ENCODE measurements at regions not wholly inside any gene's neighbourhood (a gene's known extent, or its start where the extent isn't known, plus 50 kb on each side); places are given as distances from the start of the nearest gene placed in this dataset.

DNA sequence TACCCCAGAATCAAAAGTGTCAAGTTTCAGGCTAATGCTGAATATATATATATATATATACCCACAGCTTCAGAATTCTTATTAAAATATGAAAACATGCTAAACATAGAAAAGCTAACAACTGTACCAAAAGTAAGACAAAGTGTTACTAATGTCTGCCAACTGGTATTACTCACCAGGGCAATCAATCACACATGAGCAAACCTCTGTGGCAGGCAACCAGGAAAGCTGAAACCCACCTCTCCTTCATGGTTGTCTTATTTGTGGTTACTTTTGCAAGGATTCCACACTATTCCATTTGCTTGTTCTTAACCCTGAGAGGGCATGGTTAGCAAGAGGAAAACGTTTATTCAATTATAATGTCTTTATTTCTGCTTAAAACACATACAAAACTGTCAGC lies 512.3 kb upstream of the MDFIC2 start:
- no peak overlapping the region for H3K4me3 ChIP-seq (ENCODE audit: low read depth, low read length)
- peak; percentile 36 for DNase-seq (ENCODE audit: low read depth)
- TF ChIP-seq, protein P1, sequence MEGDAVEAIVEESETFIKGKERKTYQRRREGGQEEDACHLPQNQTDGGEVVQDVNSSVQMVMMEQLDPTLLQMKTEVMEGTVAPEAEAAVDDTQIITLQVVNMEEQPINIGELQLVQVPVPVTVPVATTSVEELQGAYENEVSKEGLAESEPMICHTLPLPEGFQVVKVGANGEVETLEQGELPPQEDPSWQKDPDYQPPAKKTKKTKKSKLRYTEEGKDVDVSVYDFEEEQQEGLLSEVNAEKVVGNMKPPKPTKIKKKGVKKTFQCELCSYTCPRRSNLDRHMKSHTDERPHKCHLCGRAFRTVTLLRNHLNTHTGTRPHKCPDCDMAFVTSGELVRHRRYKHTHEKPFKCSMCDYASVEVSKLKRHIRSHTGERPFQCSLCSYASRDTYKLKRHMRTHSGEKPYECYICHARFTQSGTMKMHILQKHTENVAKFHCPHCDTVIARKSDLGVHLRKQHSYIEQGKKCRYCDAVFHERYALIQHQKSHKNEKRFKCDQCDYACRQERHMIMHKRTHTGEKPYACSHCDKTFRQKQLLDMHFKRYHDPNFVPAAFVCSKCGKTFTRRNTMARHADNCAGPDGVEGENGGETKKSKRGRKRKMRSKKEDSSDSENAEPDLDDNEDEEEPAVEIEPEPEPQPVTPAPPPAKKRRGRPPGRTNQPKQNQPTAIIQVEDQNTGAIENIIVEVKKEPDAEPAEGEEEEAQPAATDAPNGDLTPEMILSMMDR (IDR thresholded peaks at IDR 0.05; ENCODE audit: insufficient read depth, low read depth, low read length) = no peak

DNA sequence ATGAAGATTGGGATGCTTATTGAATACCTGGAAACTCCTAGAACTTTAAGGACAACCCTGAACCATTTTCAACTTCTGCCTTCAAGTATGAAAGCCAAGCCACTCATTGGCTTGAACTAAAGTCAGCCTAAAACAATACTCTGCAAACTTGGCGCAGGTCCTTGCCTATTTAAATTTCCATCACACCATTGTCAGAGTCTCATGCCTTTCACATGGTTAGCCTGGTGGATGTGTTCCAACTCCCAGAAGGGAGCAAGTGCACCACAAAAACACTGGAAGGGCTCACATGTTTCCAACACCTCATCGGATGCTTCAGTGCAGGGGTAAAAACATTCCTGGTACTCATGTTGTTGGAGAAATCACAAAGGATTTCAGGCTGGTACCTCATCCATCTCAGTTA lies 511.6 kb upstream of the MDFIC2 start:
- no peak overlapping the region for H3K4me3 ChIP-seq (ENCODE audit: low read depth, low read length)
- TF ChIP-seq, protein P1 (IDR thresholded peaks at IDR 0.05; ENCODE audit: insufficient read depth, low read depth, low read length) = no peak
- DNase-seq (ENCODE audit: low read depth) = peak; percentile 10

DNA sequence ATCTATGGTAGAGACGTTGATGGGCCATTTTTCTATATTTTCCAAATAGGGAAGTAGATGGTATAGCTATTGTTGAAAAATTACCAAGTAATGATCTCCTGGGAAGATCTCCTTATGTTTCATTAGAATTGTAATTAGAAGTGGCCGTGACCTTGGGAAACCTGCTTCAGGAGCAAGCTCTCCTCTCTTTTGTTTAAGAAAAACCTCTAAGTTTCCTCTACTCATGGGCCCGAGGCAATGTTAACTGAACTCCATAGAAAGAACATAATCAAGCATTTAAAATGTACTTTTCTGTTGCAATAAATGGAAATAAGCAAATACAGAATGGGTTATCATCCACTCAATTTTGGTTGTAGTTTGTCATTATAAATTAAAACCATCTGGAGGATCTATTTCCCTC lies 511.2 kb upstream of the MDFIC2 start:
- no peak for DNase-seq (ENCODE audit: low read depth)
- TF ChIP-seq, protein P1 (IDR thresholded peaks at IDR 0.05; ENCODE audit: insufficient read depth, low read depth, low read length) = no peak
- H3K4me3 ChIP-seq (ENCODE audit: low read depth, low read length) = no peak overlapping the region

DNA sequence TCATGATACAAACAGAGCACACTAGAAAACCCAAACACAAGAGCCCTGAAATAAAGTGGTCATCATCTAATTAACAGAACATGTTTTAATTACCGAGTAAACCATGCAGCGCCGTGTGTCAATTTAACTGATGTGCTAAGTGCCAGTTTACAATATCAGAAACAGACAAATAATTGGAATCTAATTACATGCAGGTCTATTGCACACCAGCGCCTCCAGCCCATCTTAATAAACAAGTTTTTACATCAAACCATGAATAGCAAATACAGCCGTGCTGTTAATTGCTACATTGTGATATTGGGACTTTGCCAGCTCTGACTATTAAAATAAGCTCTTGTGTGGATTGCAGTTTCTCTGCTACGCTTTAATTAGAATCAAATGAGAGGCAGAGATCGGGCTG lies 510.2 kb upstream of the MDFIC2 start:
- no peak for DNase-seq (ENCODE audit: low read depth)
- H3K4me3 ChIP-seq (ENCODE audit: low read depth, low read length) = no peak overlapping the region
- TF ChIP-seq, protein P1 (IDR thresholded peaks at IDR 0.05; ENCODE audit: insufficient read depth, low read depth, low read length) = no peak

DNA sequence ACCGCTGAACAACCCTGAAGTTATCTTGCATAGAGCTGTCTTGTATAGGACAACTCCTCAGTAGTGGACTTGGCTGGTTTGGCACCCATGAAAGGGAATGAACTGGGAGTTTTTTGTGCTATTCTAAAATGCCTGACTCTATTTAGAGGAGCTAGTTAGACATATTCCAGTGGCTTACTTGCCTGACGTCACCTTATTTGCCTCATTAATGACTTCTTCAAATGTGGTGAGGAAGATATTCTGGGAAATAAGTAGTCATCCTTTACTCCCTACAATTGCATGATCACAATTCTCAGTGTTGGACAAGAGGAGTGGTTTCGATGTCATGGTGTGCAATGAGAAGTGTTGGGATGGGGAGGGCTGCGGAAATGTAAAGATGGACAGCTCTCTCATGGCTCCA lies 509.2 kb upstream of the MDFIC2 start:
- H3K4me3 ChIP-seq (ENCODE audit: low read depth, low read length) = no peak overlapping the region
- TF ChIP-seq, protein P1 (IDR thresholded peaks at IDR 0.05; ENCODE audit: insufficient read depth, low read depth, low read length) = no peak
- DNase-seq (ENCODE audit: low read depth) = no peak

DNA sequence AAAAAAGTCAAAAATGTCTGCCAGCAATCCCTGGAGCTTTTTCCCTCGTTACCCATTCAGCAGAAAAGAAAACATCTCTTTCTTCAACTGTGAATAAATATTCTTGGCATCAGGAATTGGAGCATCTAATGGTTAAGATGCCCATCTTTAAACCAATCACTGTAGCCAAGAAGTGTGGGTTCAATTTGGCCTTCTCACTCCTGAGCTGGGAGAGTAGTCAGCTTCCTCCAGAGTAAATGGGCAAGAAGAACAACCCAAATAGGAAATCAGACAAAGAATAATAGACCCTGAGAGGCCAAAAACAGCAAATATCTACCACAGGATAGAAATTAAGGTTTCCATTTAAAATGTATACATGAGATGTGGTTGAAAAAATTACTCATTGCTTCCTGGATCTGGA lies 508.0 kb upstream of the MDFIC2 start:
- no peak for DNase-seq (ENCODE audit: low read depth)
- H3K4me3 ChIP-seq (ENCODE audit: low read depth, low read length) = no peak overlapping the region
- TF ChIP-seq, protein P1 (IDR thresholded peaks at IDR 0.05; ENCODE audit: insufficient read depth, low read depth, low read length) = no peak

DNA sequence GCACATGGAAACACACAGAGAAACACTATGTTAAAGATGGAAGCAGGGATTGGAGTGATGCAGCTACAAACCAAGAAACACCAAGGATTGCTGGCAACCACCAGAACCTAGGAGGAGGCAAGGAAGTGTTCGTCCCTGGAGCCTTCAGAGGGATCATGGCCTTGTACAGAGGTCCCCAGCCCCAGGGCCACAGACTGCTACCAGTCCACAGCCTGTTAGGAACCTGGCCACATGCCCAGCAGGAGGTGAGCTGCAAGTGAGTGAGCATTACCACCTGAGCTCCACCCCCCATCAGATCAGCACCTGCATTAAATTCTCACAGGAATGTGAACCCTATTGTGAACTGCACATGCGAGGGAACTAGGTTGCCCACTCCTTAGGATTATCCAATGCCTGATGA lies 505.7 kb upstream of the MDFIC2 start:
- no peak for DNase-seq (ENCODE audit: low read depth)
- no peak overlapping the region for H3K4me3 ChIP-seq (ENCODE audit: low read depth, low read length)
- TF ChIP-seq, protein P1 (IDR thresholded peaks at IDR 0.05; ENCODE audit: insufficient read depth, low read depth, low read length) = no peak

Data from fibroblast of villous mesenchyme (primary cell).